NCI-H146 (cell line): ENCODE measurements at regions not wholly inside any gene's neighbourhood (a gene's known extent, or its start where the extent isn't known, plus 50 kb on each side); places are given as distances from the start of the nearest gene placed in this dataset.

ENCODE experiments used
- DNase-seq: peaks from one replicate; lab custom pipeline; 2025; lab: John Stamatoyannopoulos, UW

DNA sequence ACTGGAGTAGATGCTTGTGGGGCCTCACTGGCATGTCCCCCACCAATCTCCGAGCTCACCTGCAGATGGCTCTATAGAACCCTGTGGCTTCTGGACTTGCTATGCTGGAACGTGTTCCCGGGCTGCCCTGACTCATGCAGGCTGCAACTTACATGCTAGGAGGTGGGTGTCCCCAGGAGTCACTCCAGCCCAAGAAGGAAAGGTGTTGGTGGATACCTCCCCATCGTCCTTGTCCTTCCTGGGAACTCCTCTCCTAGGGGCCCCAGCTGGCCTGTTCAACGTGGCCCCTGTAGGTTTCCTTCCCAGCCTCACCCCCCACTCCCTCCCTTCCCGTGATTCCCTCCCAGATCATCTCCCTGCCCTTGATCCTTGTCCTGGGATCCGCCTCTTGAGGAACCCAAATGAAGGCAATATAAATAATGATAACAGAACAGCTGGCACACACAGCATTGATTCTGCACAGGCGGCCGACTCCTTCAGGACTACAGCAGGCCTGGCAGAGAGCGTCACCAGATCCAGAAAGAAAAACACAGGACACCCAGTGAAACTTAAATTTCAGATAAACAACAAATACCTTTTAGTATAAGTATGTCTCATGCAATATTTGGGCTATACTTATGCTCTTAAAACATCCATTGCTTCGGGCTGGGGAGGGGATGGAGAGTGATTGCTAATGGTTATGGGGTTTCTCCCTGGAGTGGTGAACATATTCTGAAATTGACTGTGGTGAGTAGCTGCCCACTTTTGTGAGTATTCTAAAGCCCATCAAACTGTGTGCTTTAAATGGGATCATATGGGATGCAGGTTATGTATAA is 221.1 kb upstream of the GSE1 start:
- DNase-seq: no peak

DNA sequence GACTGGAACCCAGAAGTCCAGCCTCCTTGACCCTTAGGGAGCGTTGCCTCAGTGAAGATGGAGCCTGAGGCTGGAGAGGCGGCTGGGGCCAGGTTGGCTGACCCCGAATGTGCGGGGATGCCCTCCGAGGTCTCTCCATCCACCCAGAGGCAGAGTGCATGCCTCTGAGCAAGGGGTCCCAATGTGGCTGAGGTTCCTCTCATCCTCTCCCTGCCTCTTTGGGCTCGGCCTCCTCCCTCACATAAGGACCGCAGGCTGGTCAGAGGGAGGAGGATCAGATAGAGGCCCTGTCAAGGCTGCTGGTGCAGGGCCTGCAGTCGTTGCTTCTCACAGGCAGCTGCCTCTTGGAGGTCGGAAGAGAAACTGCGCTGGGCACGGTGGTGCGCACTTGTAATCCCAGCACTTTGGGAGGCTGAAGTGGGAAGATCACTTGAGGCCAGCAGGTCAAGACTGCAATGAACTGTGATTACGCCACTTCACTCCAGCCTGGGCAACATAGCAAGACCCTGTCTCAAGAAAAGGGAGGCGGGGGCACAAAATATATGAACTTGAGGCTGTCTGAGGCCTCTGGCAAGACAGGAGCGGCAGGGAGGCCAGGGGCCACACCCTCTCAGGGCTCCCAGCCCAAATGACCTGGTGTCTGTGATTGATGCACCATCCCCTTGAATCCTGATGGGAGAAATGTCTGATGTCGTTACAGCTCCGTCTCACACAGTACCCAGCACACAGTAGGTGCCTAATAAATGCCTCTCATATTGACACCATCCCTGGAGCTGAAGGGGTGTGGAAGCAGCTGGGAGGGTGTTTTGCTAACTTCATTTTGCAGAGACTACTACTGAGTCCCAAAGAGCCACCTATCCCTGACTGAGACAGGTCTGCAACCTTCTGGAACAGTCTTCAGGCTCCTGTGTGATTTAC is 220.1 kb upstream of the GSE1 start:
- DNase-seq: no peak

DNA sequence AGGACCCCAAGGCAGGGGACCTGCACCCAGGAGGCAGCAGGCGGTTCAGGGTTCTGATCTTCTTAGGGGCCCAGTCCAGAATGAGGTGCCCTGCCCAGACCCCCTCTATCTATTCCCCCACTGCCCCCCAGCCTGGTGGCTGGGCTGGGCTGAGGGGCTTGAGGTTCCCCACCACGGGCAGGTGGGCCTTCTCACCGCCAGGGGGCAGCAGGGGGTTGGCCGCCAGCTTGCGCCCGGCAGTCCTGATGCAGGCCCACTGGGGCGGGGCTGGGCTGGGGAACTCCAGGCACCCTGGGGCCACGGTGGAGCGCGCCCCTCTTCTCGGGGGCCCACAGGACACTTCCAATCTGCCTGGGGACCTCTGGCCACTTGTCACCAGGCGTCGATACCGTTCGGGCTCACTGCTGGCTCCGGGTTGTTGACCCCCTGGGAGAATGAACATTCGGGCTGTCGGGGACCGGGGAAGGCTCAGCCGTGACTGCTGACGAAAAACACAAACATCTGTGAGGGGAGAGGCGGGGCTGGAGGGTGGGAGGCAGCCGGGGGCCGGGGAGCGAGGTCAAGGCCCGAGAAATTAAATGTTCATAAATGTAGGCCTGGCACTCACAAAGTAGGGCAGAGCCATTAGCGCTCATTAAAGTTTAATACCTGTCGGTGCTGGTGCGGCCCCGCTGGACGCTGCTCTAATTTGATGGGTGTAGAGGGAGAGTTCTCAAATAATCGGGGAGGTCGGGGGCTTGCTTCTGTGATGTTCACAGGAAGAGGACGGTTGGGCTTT is 219.3 kb upstream of the GSE1 start:
- DNase-seq: peak; percentile 13

DNA sequence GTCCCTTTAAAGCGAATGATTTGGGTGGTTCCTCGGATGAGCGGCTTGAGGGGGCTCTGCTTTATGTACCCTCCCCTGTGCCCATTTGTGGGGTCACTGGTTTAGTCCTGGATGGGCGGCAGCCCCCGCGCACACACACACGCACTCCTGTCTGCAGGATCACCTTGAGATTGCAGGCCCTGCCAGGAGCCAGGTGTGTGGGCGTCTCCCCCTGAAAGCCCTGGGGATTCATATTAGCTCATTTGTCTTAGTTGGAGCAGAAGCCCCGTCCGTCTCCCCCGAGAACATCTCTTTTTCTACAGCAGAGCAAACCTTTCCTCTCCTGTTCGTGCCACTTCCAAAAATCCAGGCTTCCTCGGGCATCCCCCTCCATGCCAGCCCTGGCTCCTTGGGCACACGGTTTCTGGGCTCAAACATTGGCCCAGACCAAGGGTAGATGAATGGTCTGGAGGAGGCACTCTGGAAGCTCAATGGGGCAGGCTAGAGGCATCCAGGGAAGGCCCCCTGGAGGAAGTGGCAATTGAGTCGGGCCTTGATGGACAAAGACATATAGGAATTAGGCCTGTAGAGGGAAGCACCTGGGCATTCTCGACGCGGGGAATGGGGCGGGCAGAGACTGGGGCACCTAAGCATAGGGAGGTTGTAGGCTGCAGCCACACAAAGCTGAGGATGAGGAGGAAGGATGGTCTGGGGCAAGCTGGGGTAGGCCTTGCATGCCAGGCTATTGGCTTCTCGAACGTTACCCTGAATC is 218.5 kb upstream of the GSE1 start:
- no peak for DNase-seq

DNA sequence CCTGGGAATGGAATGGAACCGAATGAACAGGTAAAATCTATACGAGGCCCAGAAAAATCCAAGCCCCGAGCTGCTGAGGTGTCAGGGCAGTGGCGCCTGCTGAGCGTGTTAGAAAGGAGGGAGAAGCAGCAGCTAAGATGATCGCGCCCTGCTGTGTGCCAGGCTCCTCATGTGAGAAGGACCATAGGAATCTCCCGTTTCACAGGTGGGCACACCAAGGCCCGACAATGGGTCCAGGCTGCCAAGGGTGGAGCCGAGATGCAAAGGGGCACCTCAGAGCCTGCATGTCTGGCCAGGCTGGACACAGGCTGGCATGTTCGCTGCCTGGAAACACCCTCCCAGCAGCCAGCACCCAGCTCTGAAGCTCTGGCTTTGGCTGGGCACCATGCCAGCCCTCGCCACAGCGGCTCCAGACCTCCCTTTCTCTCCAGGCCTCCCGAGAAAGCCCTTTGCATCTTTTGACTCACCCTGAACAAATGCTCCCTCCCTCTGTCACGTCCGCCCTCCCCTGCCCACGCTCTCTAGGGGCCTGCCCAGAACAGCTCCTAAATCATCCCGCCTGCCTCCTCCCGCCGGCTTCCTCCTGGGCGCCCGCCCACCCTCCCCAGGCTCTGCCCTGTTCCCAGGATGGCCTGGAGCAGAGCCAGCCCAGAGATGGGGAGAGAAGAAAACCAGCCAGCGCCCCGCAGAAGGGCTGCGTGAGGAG is 217.8 kb upstream of the GSE1 start:
- no peak for DNase-seq

DNA sequence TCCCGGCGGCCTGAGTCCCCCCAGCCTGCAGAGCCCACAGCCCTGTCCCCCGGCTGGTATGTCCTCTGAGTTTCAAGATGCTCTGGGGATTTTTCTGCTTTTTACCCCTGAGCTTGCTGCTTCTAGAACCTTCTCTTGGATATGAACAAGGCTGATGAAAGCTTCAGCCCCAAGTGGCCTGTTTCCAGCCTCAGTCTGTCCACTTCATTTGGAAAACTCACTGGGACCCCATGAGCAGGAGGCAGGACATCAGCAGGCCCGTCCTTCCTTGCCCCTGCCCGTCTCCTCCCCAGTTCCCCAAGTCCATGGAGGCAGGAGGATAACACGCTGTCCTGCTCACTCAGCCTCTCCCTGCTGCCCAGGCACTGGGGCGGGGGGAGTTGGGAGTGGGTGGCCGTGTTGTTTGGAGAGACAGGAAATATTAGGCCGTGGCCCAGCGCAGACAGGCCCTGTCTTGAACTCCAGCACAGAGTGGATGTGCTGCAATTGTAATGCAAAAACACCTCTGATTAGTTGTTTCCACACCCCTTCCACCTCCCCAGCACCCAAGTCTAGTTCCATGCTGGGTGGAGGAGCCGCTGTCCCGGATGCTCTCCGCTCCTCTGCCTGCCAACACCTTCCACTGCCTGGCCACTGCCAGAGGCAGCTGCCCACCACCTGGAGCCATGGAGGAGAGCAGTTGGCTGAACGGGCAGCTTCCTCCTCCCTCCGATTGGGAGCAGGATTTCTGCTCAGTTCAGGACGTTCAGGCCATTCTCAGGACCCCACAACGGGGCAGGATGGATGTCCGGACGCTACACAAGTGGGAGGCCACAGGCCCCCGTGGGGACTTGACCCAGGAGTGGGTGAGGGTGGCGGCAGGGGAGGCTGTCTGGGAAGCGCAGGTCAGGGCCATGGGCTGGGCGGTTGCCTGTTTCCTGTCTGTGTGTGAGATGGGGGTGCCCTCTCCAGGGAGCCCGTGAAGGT is 216.9 kb upstream of the GSE1 start:
- no peak for DNase-seq

DNA sequence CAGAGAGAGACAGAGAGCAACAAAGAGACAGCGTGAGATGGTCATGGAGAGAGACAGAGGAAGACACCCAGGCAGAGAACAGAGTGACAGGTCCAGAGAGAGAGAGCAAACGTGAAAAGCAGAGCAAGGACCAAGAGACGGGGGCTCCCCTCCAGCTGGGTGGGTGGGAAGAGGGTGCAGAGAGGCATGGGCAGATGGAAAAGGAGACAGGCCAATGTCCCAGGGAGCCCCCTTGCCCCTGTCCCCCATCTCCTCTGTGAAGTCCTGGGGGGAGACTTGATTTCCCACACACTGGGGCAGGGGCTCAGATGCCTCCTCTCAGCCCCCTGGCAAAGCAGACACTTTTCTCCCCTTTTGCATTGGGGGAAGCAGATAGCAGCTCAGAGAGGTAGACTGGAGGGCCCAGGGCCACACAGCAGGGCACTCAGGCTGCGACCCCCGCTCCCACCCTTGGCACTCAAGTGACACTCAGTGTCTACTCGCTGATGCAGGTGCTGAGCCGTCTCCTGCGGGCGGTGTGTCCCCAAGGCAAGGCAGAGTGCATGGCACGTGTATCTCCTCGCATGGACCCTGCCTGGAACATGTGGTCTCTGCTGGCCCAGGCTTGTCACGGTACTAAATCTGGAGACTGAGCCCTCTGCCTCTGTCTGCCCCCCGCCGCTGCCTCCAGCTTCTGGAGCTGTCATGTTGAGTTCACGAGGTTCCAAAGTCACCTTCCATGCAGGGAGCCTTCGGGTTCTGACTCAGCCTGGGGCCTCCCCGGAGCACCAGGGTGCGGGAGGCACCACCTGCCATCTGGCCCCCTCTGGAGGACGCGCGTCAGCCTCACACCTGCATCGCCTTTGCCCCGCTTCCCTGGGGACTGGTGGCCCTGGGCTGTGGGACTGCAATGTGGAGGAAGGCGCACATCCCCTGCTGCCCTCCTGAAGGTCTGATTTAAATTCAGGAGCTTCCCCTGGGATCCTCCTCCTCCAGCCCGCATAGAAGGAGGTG is 215.9 kb upstream of the GSE1 start:
- DNase-seq: peak; percentile 70

DNA sequence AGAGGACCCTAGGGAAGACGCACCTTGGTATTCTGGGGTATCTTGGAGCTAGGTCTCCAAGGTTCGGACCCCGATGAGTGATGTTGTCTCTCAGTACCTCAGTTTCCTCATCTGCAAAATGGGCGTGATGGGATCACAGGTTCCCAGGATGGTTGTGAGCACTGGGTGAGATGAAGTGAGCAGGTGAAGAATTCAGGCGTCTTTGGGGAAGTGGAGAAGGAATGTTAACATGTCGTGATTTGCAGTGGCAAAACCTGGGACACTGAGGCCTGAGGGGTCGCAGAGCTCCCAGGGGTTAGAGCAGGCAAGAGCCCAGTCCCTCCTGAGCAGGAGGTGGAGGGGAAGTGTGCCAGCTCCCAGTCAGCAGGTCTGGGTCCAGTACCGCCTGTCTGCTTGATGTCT is 215.1 kb upstream of the GSE1 start:
- DNase-seq: no peak

DNA sequence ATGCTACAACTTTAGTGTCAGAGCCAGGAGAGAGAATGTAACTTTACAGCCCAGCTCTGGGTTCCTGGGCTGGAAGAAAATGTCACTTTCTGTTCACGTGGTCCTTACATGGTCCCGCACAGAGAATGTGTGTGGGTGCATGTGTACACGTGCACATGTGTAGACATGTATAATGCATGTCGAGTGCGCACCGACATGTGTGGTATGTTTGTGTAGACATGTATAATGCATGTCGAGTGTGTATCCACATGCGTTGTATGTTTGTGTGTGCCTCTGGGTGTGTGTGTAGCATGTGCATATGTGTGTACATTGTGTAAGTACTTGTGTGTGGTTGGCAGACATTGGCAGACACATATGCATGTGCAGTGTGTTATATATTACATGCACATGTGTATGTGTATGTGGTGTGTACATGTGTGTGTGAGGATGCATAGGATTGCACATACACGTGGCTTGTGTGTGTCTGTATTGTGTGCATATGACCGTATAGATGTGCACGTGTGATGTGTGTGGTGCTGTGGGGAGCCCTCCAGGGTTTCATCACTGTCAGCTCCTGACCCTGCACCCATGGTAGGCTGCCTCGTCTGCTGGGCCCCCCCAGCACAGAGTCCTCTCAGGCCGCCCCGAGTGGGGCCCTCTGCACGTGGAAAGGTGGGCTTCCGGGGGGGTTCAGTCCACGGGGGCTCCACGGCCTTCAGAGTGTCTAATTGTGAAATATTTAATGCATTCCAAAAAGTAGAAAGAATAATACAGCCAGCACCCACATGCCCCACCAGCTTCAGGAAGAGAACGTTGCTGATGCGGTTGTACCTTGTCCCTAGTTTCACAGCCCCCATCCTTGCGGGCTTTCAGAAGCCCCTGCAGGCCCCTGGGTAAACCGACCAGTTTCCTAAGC is 214.2 kb upstream of the GSE1 start:
- DNase-seq: no peak

DNA sequence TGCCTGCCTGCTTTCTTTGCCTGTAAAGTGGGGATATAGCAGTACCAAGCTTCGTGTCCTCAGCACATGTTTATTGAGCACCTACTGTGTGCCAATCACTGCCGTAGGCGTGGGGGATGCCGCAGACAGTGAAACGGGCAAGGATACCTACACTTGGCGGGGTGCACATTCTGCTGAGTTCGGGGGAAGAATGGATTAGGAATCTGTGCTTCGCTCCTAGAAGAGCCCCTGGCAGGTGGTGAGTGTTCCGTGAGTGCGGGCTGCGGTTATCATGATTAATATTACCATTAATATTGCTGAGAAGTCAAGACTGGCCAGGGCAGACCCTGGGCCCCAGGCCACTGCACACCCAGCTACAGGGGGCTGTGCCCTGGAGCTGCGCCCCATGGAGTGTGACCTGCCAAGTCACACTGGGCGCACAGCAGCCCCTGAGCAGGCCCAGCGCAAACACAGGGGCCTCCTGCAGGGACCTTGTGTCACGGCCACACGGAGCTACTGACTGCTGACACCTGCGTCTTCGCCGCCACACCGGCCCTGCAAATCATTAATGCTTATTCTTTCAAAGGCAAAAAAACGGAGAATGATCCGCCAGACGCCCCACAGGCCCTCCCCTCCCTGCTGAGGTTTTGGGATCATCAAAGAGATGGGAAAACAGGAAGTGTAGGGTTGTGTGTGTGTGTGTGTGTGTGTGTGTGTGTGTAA is 213.4 kb upstream of the GSE1 start:
- DNase-seq: peak; percentile 77

DNA sequence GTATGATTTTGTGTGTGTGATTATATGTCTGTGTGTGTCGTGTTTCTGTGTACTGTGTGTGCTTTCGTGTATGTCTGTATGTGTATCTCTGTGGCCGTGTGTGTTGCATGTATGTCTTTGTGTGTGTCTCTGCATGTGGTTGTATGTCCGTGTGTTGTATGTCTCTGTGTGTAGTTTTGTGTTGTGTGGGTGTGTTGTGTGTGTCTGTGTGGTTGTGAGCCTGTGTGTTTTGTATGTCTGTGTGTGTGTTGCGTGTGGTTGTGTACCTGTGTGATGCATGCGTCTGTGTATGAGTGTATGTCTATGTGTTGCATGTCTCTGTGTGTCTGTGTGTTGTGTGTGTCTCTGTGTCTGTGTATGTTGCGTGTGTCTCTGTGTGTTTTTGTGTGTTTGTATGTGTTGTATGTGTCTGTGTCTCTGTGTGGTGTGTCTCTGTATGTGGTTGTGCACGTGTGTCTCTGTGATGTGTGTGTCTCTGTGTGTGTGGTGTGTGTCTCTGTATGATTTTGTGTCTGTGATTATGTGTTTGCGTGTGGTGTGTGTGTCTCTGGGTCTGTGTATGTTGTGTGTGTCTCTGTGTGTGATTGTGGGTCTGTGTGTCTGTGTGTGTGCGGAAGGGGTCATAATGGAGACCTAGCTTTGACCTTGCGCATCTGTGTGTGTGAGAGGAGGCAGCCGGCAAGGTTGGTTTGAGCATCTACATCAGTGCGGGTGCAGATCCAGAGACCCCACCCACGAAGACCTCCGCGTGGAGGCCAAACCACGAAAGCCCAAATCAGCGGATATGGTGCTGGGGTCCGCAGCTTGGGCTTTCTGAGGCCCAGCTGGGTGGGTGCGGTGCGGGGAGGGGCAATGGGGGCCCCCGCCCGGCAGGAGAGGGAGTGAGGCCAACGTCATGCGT is 212.6 kb upstream of the GSE1 start:
- no peak for DNase-seq

DNA sequence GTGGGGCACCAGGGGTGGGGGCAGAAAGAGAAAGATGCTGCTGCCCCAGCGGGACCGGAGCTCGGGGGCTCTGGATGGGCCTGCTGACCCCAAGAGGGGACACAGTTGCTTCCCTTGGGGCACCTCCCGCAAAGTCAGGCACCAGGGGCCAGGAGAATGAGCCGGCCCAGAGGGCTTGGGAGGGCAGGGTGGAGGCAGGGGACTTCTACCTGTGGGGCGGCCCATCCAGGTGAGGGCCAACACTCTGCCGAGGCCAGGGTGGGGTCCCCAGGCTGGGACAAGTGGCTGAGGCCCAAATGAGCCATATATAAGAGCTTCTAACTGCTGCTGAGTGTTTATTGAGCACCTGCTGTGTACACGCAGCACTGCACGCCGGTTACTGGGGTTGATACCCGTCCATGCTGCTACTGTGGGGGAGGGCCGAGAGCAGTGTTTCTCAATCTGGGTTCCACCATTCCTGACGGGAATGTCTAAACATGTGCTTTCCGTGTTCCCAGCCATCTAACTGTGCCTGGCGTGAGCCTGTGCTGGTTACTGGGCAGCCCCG is 211.7 kb upstream of the GSE1 start:
- no peak for DNase-seq

DNA sequence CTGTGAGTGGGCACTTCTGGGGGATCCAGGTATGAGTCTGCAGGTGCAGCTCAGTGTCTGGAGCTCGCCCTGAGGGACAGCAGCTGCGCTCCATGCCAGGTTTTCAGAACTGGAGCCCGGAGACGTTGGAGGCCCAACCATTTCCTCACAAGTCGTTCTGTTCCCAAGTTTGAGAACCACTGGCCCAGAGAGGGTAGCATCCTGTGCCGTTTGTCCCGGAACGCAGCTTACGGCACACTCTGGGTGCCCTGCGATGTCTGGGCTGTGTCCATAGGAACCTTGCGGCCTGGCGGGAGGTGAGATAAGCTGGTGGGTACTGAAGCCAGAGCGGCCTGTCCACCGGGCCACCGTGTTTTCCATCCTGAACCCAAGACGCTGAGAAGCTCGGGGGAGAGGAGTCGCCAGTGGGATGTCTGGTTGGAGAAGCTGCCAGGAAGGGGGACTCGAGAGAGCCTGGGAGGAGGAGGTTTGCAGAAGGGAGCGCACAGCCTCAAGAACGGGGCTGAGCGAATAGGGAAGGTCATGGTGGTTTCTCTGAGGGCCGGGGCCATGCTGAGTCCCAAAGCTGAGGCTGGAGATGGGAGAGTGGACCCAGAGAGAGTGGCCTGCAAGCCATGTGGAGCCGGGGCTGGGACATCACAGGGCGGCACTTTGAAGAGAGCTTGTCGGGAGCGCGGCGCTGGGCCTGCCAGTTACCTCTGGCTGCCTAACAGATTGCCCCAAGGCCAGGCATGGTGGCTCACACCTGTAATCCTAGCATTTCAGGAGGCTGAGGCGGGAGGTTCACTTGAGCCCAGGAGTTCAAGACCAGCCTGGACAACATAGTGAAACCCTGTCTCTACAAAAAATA is 211.0 kb upstream of the GSE1 start:
- DNase-seq: no peak

DNA sequence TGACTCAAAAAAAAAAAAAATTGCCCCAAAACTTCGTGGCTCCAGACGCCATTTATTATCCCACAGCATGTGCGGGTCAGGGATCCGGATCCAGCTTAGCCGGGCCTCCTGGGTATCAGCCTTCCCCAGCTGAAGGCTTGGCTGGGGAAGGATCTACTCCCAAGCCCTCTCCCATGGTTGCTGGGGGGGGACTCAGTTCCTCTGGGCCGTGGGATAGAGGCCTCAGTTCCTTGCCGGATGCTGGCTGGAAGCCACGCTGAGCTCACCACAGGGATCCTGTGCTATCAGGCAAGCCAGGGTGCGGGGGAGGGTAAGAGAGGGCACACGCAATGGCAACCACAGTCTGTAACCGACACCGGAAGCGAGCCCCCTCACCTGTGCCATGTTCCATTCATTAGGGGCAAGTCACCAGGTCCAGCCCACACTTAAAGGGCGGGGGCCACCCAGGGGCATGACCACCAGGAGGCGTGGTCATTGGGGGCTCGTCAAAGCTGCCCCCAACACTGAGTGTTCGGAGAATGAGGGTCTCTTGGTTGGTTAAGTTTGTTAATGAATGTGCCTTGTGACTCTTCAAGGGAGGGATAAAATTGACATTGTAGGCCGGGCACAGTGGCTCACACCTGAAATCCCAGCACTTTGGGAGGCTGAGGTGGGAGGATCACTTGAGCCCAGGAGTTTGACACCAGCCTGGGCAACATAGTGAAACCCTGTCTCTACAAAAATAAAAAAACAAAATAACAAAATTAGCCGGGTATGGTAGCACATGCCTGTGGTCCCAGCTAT is 210.0 kb upstream of the GSE1 start:
- peak; percentile 12 for DNase-seq
